ENCODE measurements at regions not wholly inside any gene's neighbourhood (a gene's known extent, or its start where the extent isn't known, plus 50 kb on each side); places are given as distances from the start of the nearest gene placed in this dataset.
A peak's percentile ranks its signal among the peaks of the same experiment; 100 is the strongest.

DNA sequence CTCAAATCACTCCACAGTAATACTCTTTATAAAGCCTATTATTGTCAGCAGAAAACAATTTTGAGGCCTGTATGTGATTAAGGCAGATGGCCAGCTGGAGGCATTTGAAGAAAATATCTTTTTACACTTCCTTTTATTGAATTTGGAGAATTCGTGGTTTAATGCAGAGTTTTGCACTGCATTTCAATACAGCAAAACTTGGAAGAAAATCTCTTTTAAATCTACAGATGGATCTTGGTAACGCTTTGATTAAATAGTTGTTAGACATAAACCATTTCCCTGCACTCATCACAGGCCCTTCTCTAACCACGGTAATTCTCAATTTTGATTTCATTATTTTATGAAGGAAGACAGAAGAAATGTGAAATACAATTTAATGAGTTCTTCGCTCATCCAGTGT lies 185.7 kb downstream of the RFC3 start:
- DNase-seq, result no peak

DNA sequence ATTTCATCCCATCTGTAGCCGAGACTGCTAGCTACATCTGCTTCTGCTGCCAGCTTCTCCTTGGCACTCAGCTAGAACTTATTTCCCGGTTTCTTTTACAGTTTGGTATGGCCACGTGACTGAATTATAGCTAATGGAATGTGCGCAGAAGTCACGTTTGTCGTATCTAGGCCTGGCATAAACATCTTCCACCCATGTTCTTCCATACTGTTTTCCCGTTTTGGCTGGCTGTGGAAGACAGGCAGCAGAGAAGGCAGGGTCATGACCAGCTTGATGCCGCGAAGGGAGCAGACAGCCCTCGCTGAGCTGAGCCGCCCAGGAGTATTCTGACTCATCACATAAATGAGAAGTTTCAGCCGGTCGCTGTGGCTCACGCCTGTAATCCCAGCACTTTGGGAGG lies 186.7 kb downstream of the RFC3 start:
- no peak for DNase-seq

DNA sequence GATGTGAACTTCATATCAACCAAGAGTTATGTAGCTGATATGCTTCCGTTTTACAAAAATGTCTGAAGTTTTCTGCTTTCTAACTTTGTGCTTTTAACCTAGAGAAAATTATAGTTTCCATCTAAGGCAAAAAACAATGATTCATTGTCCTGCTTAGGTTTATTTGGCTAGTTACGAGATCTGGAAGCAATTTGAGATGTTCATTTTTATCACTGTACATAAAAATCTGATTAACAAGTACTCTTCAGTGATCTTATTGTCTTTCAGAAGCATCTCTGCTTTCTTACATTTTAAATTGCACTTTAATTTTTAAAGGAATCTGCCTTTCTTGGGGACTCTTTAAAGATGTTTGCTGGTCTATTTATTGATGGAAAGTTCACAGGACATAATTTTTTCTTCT lies 188.1 kb downstream of the RFC3 start:
- DNase-seq, result no peak

- DNase-seq, result no peak
Measured at GRCh38 chr13:34011552-34012085, 193.7 kb downstream of the RFC3 start.

DNA sequence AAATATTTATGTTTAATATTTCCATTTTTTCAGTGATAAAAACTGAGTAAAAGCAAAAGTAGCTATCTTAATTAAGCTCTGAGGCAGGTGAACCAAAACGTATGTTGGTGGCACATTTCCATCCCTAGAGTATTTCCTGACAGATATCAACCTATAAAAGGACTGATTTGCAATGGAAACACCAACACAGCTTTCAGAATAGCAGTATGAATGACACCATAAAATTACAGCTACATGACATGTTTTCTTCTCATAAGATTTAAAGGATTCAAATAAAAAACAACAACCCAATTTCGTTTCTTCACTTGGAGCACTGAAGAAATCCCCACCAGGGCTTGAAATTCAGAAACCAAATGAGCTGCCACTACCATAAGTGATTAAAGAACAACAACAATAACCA lies 194.4 kb downstream of the RFC3 start:
- no peak for DNase-seq

DNA sequence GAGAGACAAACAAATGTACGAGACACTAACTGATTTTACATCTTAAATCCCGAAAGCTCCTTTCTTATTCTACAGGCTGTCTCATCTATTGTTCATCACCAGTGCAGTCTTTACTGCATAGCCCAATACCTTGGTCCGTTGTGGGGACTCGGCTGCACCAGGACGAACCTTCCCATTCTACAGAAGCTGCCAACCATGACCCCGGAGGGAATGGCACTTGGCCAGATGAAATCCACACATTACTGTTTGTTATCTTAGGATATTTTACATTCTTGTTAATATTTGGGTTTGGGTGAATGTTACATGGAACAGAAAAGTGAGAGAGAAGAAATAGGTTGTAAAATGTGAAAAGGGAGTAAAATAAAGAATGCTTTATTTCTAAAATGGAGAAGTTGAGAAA lies 195.1 kb downstream of the RFC3 start:
- DNase-seq, result no peak

- DNase-seq, result no peak
Measured at GRCh38 chr13:34017231-34017630, 199.3 kb downstream of the RFC3 start.

GRCh38 chr13:34019870-34020269 lies 201.9 kb downstream of the RFC3 start:
- DNase-seq, result no peak

DNA sequence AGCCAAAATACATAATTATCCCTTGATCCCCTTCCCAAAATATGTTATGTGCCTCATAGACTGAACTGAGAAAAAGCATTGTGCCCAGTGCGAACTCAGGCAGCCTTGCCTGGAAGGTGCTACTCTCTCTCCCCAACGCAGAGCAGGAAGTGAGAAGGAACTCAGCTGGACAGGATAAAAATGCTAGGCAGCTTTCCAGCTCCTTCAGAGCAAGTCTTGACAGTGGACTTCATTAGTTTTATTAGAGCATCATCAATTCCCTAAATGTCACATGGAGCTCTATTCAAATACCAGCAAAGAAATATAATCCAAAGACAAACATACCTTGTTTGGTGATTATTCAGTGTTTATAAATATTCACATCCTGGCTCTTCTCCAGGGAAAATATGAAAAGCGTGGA lies 202.4 kb downstream of the RFC3 start:
- no peak for DNase-seq

DNA sequence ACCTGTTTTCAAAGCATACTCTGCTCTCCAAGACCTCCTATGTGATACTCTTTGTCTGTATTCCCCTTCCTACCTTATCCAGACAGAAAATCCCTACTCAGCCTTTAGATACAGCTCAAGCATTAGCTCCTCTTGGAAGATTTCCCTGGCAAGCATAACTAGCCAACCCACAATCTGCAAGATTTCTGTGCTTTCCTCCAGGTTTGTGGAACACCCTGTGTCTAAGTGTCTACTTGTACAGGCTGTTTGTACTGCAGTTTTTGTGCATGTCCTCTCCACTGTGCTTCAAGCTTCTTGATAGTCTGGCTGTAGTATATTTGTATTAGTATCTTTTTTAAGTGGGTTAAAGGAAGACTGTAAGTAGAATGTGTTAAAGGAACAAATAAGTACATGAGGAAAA lies 203.7 kb downstream of the RFC3 start:
- DNase-seq, result no peak

DNA sequence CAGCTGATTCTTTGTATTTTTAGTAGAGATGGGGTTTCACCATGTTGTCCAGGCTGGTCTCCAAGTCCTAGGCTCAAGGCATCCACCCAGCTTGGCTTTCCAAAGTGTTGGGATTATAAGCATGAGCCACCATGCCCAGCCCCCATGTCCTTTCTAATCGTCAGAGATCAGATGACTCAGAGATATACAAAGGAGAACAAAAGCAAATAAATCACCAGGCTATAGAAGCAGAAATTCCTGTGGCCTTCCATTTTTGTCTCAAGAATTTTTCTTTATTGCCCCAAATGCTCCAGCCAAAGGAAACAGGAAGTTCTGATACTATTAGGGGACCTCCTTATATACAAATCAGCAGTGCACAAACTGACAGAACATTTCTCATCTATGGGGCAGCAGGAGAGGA lies 207.8 kb downstream of the RFC3 start:
- DNase-seq, result no peak

GRCh38 chr13:34026308-34026707 lies 208.4 kb downstream of the RFC3 start:
- DNase-seq, result no peak

DNA sequence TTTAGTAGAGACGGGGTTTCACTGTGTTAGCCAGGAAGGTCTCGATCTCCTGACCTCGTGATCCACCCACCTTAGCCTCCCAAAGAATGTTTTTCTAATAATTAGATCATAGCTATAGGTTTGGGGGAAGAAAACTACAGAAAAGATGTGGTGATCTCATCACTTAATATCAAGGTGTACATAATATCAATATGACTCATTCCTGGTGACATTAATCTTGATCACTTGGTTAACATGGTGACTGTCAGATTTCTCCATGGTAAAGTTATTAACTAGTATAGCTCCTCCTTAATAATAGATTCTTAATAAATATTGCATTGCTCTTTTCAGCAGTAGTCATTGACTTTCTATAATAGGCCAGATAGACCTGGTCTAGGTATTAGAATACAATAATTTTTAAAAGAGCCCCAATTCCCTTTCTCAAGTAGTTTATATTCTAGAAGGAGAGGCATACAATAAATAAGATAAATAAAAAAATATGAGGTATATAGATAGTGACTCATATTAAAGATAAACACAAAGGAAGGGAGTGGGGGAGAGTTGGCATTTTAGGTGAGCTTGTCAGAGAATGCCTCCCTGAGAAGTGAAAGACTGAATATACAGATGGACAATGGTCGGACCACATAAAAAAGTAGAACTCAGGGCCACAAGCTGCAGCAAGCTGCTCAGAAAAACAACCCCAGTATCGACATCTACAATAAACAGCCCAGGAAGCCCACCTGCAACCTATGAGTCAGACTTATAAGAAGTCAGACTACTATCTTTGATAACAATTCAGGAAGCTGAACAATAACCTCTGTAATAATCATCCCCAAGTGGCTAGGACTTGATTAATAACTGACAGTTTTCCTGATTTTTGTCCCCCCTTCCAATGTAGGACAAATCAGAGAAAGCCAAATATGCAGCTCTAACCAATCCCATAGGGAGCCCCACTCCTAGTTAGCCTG lies 210.8 kb downstream of the RFC3 start:
- no peak for DNase-seq

GRCh38 chr13:34030782-34031181 lies 212.8 kb downstream of the RFC3 start:
- no peak for DNase-seq

GRCh38 chr13:34031610-34032009 lies 213.7 kb downstream of the RFC3 start:
- DNase-seq, result no peak

DNA sequence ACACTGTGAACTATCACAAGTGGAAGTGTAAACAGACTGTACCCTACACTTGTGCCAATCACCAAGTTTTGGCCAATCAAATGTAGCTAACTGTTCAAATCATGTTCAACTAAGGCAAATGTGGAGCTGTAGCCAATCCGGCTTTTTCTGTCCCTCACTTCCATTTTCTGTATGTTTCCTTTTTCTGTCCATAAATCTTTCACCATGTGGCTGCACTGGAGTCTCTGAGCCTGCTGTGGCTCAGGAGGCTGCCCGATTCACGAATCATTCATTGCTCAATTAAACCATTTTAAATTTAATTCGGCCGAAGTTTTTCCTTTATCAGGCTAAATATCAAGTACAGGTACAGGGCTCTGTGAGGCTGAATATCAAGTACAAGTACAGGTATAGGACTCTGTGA lies 216.5 kb downstream of the RFC3 start:
- DNase-seq, result no peak

GRCh38 chr13:34035178-34035577 lies 217.2 kb downstream of the RFC3 start:
- DNase-seq, result no peak

DNA sequence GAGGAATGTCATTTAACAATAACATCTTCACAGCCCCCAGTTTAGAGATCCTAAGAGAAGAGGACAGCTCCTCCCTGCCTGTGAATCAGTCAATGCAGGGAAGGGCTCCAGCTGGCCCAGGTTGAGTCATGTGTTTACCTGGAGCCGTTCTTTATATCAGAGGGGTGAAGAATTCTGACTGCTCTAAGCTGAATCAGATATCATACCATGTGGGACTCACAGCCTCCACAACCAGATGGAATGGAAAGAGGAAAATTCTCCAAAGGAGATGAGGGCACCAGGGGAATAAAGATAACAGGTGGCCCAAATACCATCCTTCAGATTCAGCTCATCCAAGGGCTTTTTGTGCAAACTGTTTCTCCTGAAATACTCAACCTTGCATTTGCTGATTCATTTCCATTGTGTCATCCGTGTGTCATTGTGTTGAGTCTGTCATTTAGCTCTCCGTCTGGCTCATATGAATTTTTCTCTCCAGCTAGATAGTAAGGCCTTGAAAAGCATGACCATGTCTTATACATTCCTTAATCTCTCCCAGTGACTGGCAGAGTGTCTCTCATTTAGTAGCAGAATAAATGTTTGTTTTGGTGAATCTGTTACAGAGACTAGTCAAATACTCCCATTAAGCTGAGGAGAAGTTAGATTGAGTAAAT lies 217.9 kb downstream of the RFC3 start:
- no peak for DNase-seq

- DNase-seq, result no peak
Measured at GRCh38 chr13:34037636-34038540, 219.9 kb downstream of the RFC3 start.

GRCh38 chr13:34038541-34039068 lies 220.7 kb downstream of the RFC3 start:
- DNase-seq, result no peak

- DNase-seq, result no peak
Measured at GRCh38 chr13:34039678-34040077, 221.7 kb downstream of the RFC3 start.

GRCh38 chr13:34040863-34041262 lies 222.9 kb downstream of the RFC3 start:
- no peak for DNase-seq

DNA sequence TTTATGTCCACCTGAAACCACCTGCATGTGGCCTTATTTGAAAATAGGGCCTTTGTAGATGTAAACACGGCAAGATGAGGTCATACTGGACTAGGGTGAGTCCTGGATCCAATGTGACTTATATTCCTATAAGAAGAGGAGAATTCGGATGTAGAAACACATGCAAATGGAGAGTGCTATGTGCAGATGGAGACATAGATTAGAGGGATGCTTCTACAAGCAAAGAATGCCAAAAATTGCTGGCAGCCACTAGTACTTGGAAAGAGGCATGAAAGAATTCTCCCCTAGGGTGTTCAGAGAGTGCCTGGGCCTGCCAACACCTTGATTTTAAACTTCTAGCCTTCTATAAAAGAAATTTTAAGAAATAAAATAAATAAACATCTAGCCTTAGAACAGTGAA lies 226.1 kb downstream of the RFC3 start:
- peak in 1 of 2 experiments; percentile 5 for DNase-seq

Measured in cerebellar nuclear complex (tissue), 1 donor.